PC-9 (cell line): ENCODE measurements at regions not wholly inside any gene's neighbourhood (a gene's known extent, or its start where the extent isn't known, plus 50 kb on each side); places are given as distances from the start of the nearest gene placed in this dataset.

Experiments used
- BruUV-seq: library from RNA; stranded (reverse); fragments of 400-500 nt; replicated peaks from 2 replicates; lab custom pipeline; 2021; lab: Mats Ljungman, UMichigan
- CTCF ChIA-PET: fragments of 300-600 bp; sonication (Branson Sonifier 250); formaldehyde crosslinking; loops from one replicate; lab custom pipeline; 2022; ENCODE audit warnings: antibody characterized with exemption; lab: Charles Lee
- POLR2A ChIA-PET: fragments of 300-600 bp; sonication (Branson Sonifier 250); formaldehyde crosslinking; loops from one replicate; lab custom pipeline; 2022; ENCODE audit warnings: antibody characterized with exemption; ENCODE audit not compliant: unreplicated experiment; lab: Charles Lee
- DNase-seq, 2 experiments: peaks; one replicate each; pipeline versions ENCODE4 v3.0.0 to v3.0.0-alpha.2; 2015 to 2022; ENCODE audit warnings: mixed read lengths in 1 of 2
- H2AFZ ChIP-seq: fragments of 200-600 bp; sonication (generic); 2 replicates; pipeline ENCODE4 v1.8.1; 2017; ENCODE audit warnings: antibody characterized with exemption
- H3F3A ChIP-seq: fragments of 200-600 bp; sonication (generic); 2 replicates; pipeline ENCODE4 v1.8.1; 2017; ENCODE audit warnings: antibody characterized with exemption, mild to moderate bottlenecking, low read depth; ENCODE audit not compliant: insufficient read depth
- H3K27ac ChIP-seq: fragments of 200-600 bp; sonication (generic); 2 replicates; pipeline ENCODE4 v1.6.1; 2016; ENCODE audit warnings: mixed run types
- H3K27me3 ChIP-seq: fragments of 200-600 bp; sonication (generic); 2 replicates; pipeline ENCODE4 v1.6.1; 2016; ENCODE audit warnings: low read depth, mixed run types; ENCODE audit not compliant: insufficient read depth
- H3K36me3 ChIP-seq: fragments of 200-600 bp; sonication (generic); 2 replicates; pipeline ENCODE4 v1.6.1; 2016; ENCODE audit warnings: low read depth, mixed run types
- H3K4me1 ChIP-seq: fragments of 200-600 bp; sonication (generic); replicated peaks from 2 replicates; pipeline ENCODE4 v1.6.1; 2016; ENCODE audit warnings: mixed run types; ENCODE audit not compliant: insufficient read depth
- H3K4me2 ChIP-seq: fragments of 200-600 bp; sonication (generic); 2 replicates; pipeline ENCODE4 v1.6.1; 2017; ENCODE audit warnings: mixed run types
- H3K4me3 ChIP-seq: fragments of 200-600 bp; sonication (generic); 2 replicates; pipeline ENCODE4 v1.6.1; 2016; ENCODE audit warnings: mixed run types
- H3K79me2 ChIP-seq: fragments of 200-600 bp; sonication (generic); 2 replicates; pipeline ENCODE4 v1.6.1; 2017; ENCODE audit warnings: low read depth, mixed run types
- H3K9me2 ChIP-seq: fragments of 200-600 bp; sonication (generic); 2 replicates; pipeline ENCODE4 v1.8.1; 2017; ENCODE audit warnings: mild to moderate bottlenecking; ENCODE audit not compliant: insufficient read depth
- H3K9me3 ChIP-seq: fragments of 200-600 bp; sonication (generic); 2 replicates; pipeline ENCODE4 v1.8.1; 2016; ENCODE audit warnings: low read depth; ENCODE audit not compliant: insufficient read depth
- H4K20me1 ChIP-seq: fragments of 200-600 bp; sonication (generic); 2 replicates; pipeline ENCODE4 v1.8.1; 2017; ENCODE audit not compliant: insufficient read depth
- CTCF ChIP-seq: fragments of 200-600 bp; sonication (generic); conservative IDR thresholded peaks from 2 replicates; pipeline ENCODE4 v1.6.1; 2017; ENCODE audit warnings: mixed run types, antibody characterized with exemption, mild to moderate bottlenecking, moderate library complexity
- EZH2 ChIP-seq: fragments of 200-600 bp; sonication (generic); IDR thresholded peaks from 2 replicates; pipeline ENCODE4 v1.8.0; 2017; ENCODE audit warnings: antibody characterized with exemption, low read depth
- intact Hi-C: fragments of 100-400 bp; cut with micrococcal nuclease; formaldehyde crosslinking; loops from one replicate; pipeline ENCODE4 v1.10.0; 2022; ENCODE audit not compliant: unreplicated experiment

GRCh38 chr13:75217949-75218348 lies 264.0 kb downstream of the TBC1D4 start:
- Histone ChIP-seq H3K27me3 (no peaks in the 10 kb centered on the region), H3K79me2 (no peaks in the 10 kb centered on the region), H3K36me3 (no peaks in the 10 kb centered on the region), H3K4me3 (no peak overlapping the region), H3K27ac (no peak overlapping the region), H3K9me2 (no peaks in the 10 kb centered on the region), H3F3A (no peaks in the 10 kb centered on the region), H2AFZ (no peak overlapping the region), H3K9me3 (no peaks in the 10 kb centered on the region), H3K4me1 (no peaks in the 10 kb centered on the region), H4K20me1 (no peaks in the 10 kb centered on the region), H3K4me2 (no peak overlapping the region)
- no TSS peak for BruUV-seq
- ChIA-PET CTCF (no interaction called here), POLR2A (no interaction called here)
- no peak for TF ChIP-seq CTCF
- no peak for TF ChIP-seq EZH2
- DNase-seq = no peak
- intact Hi-C loops = loop anchor here (2.0 to 10.0 kb wide), 3 partner anchors 931 to 1463 kb away; no protein-coding TSS in a partner anchor

GRCh38 chr13:75216038-75216437 lies 265.9 kb downstream of the TBC1D4 start:
- H3K36me3 ChIP-seq = no peaks in the 10 kb centered on the region

GRCh38 chr13:75214846-75215245 lies 267.1 kb downstream of the TBC1D4 start:
- TF ChIP-seq CTCF = no peak
- TF ChIP-seq EZH2 = no peak
- Histone ChIP-seq H3K9me2 (no peaks in the 10 kb centered on the region), H3K4me1 (no peaks in the 10 kb centered on the region), H3K79me2 (no peaks in the 10 kb centered on the region), H3K4me2 (no peak overlapping the region), H2AFZ (no peak overlapping the region), H3K4me3 (no peak overlapping the region), H4K20me1 (no peaks in the 10 kb centered on the region), H3F3A (no peaks in the 10 kb centered on the region), H3K27me3 (no peaks in the 10 kb centered on the region), H3K36me3 (no peaks in the 10 kb centered on the region), H3K9me3 (no peaks in the 10 kb centered on the region), H3K27ac (no peak overlapping the region)
- intact Hi-C loops = loop anchor here (5.0 to 10.0 kb wide), 2 partner anchors 928 to 1380 kb away; no protein-coding TSS in a partner anchor
- POLR2A ChIA-PET = no interaction called here
- CTCF ChIA-PET = no interaction called here
- DNase-seq = no peak
- no TSS peak for BruUV-seq

More at GRCh38 chr13:75216038-75216437, 265.9 kb downstream of the TBC1D4 start:
- ChIA-PET CTCF (no interaction called here), POLR2A (no interaction called here)
- TF ChIP-seq EZH2 = no peak
- no peak for TF ChIP-seq CTCF
- Histone ChIP-seq H3K4me1 (no peaks in the 10 kb centered on the region), H4K20me1 (no peaks in the 10 kb centered on the region), H3K27me3 (no peaks in the 10 kb centered on the region), H3K79me2 (no peaks in the 10 kb centered on the region), H3K9me3 (no peaks in the 10 kb centered on the region), H2AFZ (no peak overlapping the region), H3K4me2 (no peak overlapping the region), H3K27ac (no peak overlapping the region), H3K9me2 (no peaks in the 10 kb centered on the region), H3K4me3 (no peak overlapping the region), H3F3A (no peaks in the 10 kb centered on the region)
- no TSS peak for BruUV-seq
- intact Hi-C loops = loop anchor here (5.0 to 10.0 kb wide), 2 partner anchors 929 to 1381 kb away; no protein-coding TSS in a partner anchor
- no peak for DNase-seq
